Loucy (cell line): ENCODE measurements at regions not wholly inside any gene's neighbourhood (a gene's known extent, or its start where the extent isn't known, plus 50 kb on each side); places are given as distances from the start of the nearest gene placed in this dataset.

ENCODE experiments used
- H2AFZ ChIP-seq: fragments of 200-600 bp; sonication (generic); 2 replicates; pipeline ENCODE4 v1.6.0; 2016; ENCODE audit warnings: antibody characterized with exemption, mild to moderate bottlenecking, low read length, moderate library complexity
- H3F3A ChIP-seq: fragments of 200-600 bp; 2 replicates; pipeline ENCODE4 v1.6.0; 2016; ENCODE audit warnings: antibody characterized with exemption, low read depth, mild to moderate bottlenecking
- H3K27me3 ChIP-seq: fragments of 200-600 bp; sonication (generic); 2 replicates; pipeline ENCODE4 v1.6.1; 2014; ENCODE audit warnings: low read length, mild to moderate bottlenecking; ENCODE audit not compliant: insufficient read depth, poor library complexity, severe bottlenecking
- H3K36me3 ChIP-seq: fragments of 200-600 bp; sonication (generic); 2 replicates; pipeline ENCODE4 v1.6.1; 2016; ENCODE audit warnings: low read length; ENCODE audit not compliant: insufficient read depth
- H3K4me1 ChIP-seq: fragments of 200-600 bp; sonication (generic); 2 replicates; pipeline ENCODE4 v1.5.1; 2014; ENCODE audit warnings: low read length, mild to moderate bottlenecking; ENCODE audit not compliant: insufficient read depth, poor library complexity, severe bottlenecking
- H3K4me2 ChIP-seq: fragments of 200-600 bp; sonication (generic); 2 replicates; pipeline ENCODE4 v1.6.0; 2014; ENCODE audit warnings: antibody characterized with exemption, low read length, low read depth, mild to moderate bottlenecking; ENCODE audit not compliant: poor library complexity, severe bottlenecking
- H3K4me3 ChIP-seq: fragments of 200-600 bp; sonication (generic); 2 replicates; pipeline ENCODE4 v1.5.1; 2014; ENCODE audit warnings: low read length, mild to moderate bottlenecking, mixed read lengths; ENCODE audit not compliant: poor library complexity, severe bottlenecking
- H3K79me2 ChIP-seq: fragments of 200-600 bp; sonication (generic); 2 replicates; pipeline ENCODE4 v1.6.1; 2014; ENCODE audit warnings: low read length; ENCODE audit not compliant: insufficient read depth
- H3K9ac ChIP-seq: fragments of 200-600 bp; sonication (generic); 2 replicates; pipeline ENCODE4 v1.6.0; 2014; ENCODE audit warnings: mild to moderate bottlenecking, low read depth, low read length, moderate library complexity; ENCODE audit not compliant: poor library complexity, severe bottlenecking
- H3K9me2 ChIP-seq: fragments of 200-600 bp; sonication (generic); replicated peaks from 2 replicates; pipeline ENCODE4 v1.6.1; 2016; ENCODE audit warnings: low read depth, low read length, mixed read lengths
- H3K9me3 ChIP-seq: fragments of 200-600 bp; sonication (generic); 2 replicates; pipeline ENCODE4 v1.6.1; 2014; ENCODE audit warnings: mild to moderate bottlenecking, antibody characterized with exemption, low read length, low read depth; ENCODE audit not compliant: insufficient read depth
- H4K20me1 ChIP-seq: fragments of 200-600 bp; sonication (generic); 2 replicates; pipeline ENCODE4 v1.6.0; 2014; ENCODE audit warnings: antibody characterized with exemption, low read length, mild to moderate bottlenecking; ENCODE audit not compliant: insufficient read depth, poor library complexity, severe bottlenecking
- CTCF ChIP-seq: fragments of 200-600 bp; sonication (generic); conservative IDR thresholded peaks from 2 replicates; pipeline ENCODE4 v1.5.1; 2014; ENCODE audit warnings: mild to moderate bottlenecking, antibody characterized with exemption, low read length
- EZH2phosphoT487 ChIP-seq: fragments of 200-600 bp; IDR thresholded peaks from 2 replicates; pipeline ENCODE4 v1.6.1; 2018; ENCODE audit warnings: antibody characterized with exemption, mild to moderate bottlenecking, moderate library complexity, borderline replicate concordance

GRCh38 chr10:59096631-59097030 is 79.8 kb upstream of the PHYHIPL start:
- Histone ChIP-seq H3K4me2 (no peak overlapping the region), H3K9me2 (no peaks in the 10 kb centered on the region), H3K9ac (no peak overlapping the region), H3K27me3 (no peaks in the 10 kb centered on the region), H2AFZ (no peak overlapping the region), H3F3A (no peaks in the 10 kb centered on the region), H3K79me2 (no peaks in the 10 kb centered on the region), H3K9me3 (no peaks in the 10 kb centered on the region), H3K4me3 (no peak overlapping the region), H4K20me1 (no peaks in the 10 kb centered on the region), H3K4me1 (no peaks in the 10 kb centered on the region), H3K36me3 (no peaks in the 10 kb centered on the region)
- TF ChIP-seq CTCF (no peak), EZH2phosphoT487 (no peak)

DNA sequence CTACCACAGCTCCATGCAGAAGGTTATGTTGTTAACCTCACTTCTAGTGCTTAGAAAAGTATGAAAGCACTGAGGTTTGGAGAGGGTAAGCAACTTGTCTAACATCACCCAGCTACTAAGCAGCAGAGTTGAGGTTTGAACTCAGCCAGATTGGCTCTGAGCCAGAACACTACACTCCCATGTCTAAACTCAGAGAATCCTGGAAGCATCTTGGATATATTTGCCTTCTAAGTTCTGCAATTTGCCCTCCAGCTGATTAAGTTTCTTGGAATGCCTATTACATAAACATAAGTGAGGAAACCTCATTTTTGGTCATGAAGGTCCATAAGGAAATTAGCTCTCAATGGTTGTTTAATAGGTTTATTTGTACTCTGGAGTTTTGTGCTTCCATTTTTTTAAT is 78.1 kb upstream of the PHYHIPL start:
- H3K9ac ChIP-seq: no peak overlapping the region
- H3K79me2 ChIP-seq: no peaks in the 10 kb centered on the region
- TF ChIP-seq EZH2phosphoT487: no peak
- no peaks in the 10 kb centered on the region for H3K9me2 ChIP-seq
- no peaks in the 10 kb centered on the region for H3K36me3 ChIP-seq
- H3K4me2 ChIP-seq: no peak overlapping the region
- no peaks in the 10 kb centered on the region for H4K20me1 ChIP-seq
- no peak overlapping the region for H2AFZ ChIP-seq
- H3K27me3 ChIP-seq: no peaks in the 10 kb centered on the region
- H3F3A ChIP-seq: no peaks in the 10 kb centered on the region
- no peak overlapping the region for H3K4me3 ChIP-seq
- H3K4me1 ChIP-seq: no peaks in the 10 kb centered on the region
- no peaks in the 10 kb centered on the region for H3K9me3 ChIP-seq

- H3K79me2 ChIP-seq: no peaks in the 10 kb centered on the region
- no peaks in the 10 kb centered on the region for H3F3A ChIP-seq
- no peak overlapping the region for H3K9ac ChIP-seq
- TF ChIP-seq CTCF (no peak), EZH2phosphoT487 (no peak)
- no peak overlapping the region for H2AFZ ChIP-seq
- no peaks in the 10 kb centered on the region for H3K9me2 ChIP-seq
- H3K9me3 ChIP-seq: no peaks in the 10 kb centered on the region
- no peaks in the 10 kb centered on the region for H4K20me1 ChIP-seq
- H3K4me2 ChIP-seq: no peak overlapping the region
- no peaks in the 10 kb centered on the region for H3K4me1 ChIP-seq
- no peak overlapping the region for H3K4me3 ChIP-seq
- H3K27me3 ChIP-seq: no peaks in the 10 kb centered on the region
- no peaks in the 10 kb centered on the region for H3K36me3 ChIP-seq
Measured at GRCh38 chr10:59098831-59099452, 77.5 kb upstream of the PHYHIPL start.

- no peaks in the 10 kb centered on the region for H3F3A ChIP-seq
- no peaks in the 10 kb centered on the region for H3K4me1 ChIP-seq
- H3K36me3 ChIP-seq: no peaks in the 10 kb centered on the region
- no peaks in the 10 kb centered on the region for H4K20me1 ChIP-seq
- no peak overlapping the region for H2AFZ ChIP-seq
- H3K9me2 ChIP-seq: no peaks in the 10 kb centered on the region
- H3K79me2 ChIP-seq: no peaks in the 10 kb centered on the region
- H3K4me3 ChIP-seq: no peak overlapping the region
- TF ChIP-seq EZH2phosphoT487: no peak
- TF ChIP-seq CTCF: no peak
- H3K9ac ChIP-seq: no peak overlapping the region
- H3K27me3 ChIP-seq: no peaks in the 10 kb centered on the region
- no peaks in the 10 kb centered on the region for H3K9me3 ChIP-seq
- no peak overlapping the region for H3K4me2 ChIP-seq
Measured at GRCh38 chr10:59099481-59099880, 77.0 kb upstream of the PHYHIPL start.
